NCI-H2171 (cell line): ENCODE measurements at regions not wholly inside any gene's neighbourhood (a gene's known extent, or its start where the extent isn't known, plus 50 kb on each side); places are given as distances from the start of the nearest gene placed in this dataset.

ENCODE experiments used
- DNase-seq: peaks from one replicate; lab custom pipeline; 2025; lab: John Stamatoyannopoulos, UW

- DNase-seq, result no peak
Observed at GRCh38 chr21:25329227-25329825, 278.0 kb downstream of the MRPL39 start.

GRCh38 chr21:25328736-25329135, 278.5 kb downstream of the MRPL39 start:
- no peak for DNase-seq

GRCh38 chr21:25326181-25326580, 281.1 kb downstream of the MRPL39 start:
- DNase-seq, result no peak

- no peak for DNase-seq
Observed at GRCh38 chr21:25324666-25325065, 282.6 kb downstream of the MRPL39 start.

GRCh38 chr21:25323356-25323949, 283.8 kb downstream of the MRPL39 start:
- DNase-seq, result no peak

GRCh38 chr21:25314247-25314646, 293.0 kb downstream of the MRPL39 start:
- no peak for DNase-seq

GRCh38 chr21:25313829-25314228, 293.5 kb downstream of the MRPL39 start:
- DNase-seq, result no peak

- DNase-seq, result no peak
Observed at GRCh38 chr21:25307489-25307888, 299.8 kb downstream of the MRPL39 start.

GRCh38 chr21:25304611-25305010, 302.7 kb downstream of the MRPL39 start:
- no peak for DNase-seq

- no peak for DNase-seq
Observed at GRCh38 chr21:25300632-25301031, 306.6 kb downstream of the MRPL39 start.

GRCh38 chr21:25298512-25299491, 308.5 kb downstream of the MRPL39 start:
- no peak for DNase-seq

GRCh38 chr21:25297117-25297516, 310.2 kb downstream of the MRPL39 start:
- no peak for DNase-seq

GRCh38 chr21:25296252-25296651, 311.0 kb downstream of the MRPL39 start:
- no peak for DNase-seq

GRCh38 chr21:25292396-25292795, 314.9 kb downstream of the MRPL39 start:
- DNase-seq, result no peak

- no peak for DNase-seq
Observed at GRCh38 chr21:25283720-25284119, 323.6 kb downstream of the MRPL39 start.

- no peak for DNase-seq
Observed at GRCh38 chr21:25281134-25281533, 326.1 kb downstream of the MRPL39 start.

GRCh38 chr21:25280061-25280460, 327.2 kb downstream of the MRPL39 start:
- DNase-seq, result no peak

- no peak for DNase-seq
Observed at GRCh38 chr21:25273959-25274358, 333.3 kb downstream of the MRPL39 start.

- DNase-seq, result no peak
Observed at GRCh38 chr21:25254491-25255174, 352.6 kb downstream of the MRPL39 start.

- DNase-seq, result no peak
Observed at GRCh38 chr21:25246546-25246945, 360.7 kb downstream of the MRPL39 start.

GRCh38 chr21:25244735-25245134, 362.5 kb downstream of the MRPL39 start:
- DNase-seq, result no peak

- DNase-seq, result no peak
Observed at GRCh38 chr21:25243808-25244207, 363.5 kb downstream of the MRPL39 start.
